GM21717 (cell line): ENCODE measurements at regions not wholly inside any gene's neighbourhood (a gene's known extent, or its start where the extent isn't known, plus 50 kb on each side); places are given as distances from the start of the nearest gene placed in this dataset.

Source experiments
- ATAC-seq: cut with Tn5 transposase; IDR thresholded peaks from one replicate; pipeline ENCODE4 v1.9.1; 2021; ENCODE audit warnings: mild to moderate bottlenecking, moderate library complexity; ENCODE audit not compliant: unreplicated experiment

- no peak for ATAC-seq
Observed at GRCh38 chr15:69782809-69783208, 314.9 kb downstream of the TLE3 start.

GRCh38 chr15:69783211-69783610 lies 314.5 kb downstream of the TLE3 start:
- ATAC-seq: no peak

GRCh38 chr15:69784798-69785566 lies 312.7 kb downstream of the TLE3 start:
- ATAC-seq: no peak

- no peak for ATAC-seq
Observed at GRCh38 chr15:69786136-69786701, 311.5 kb downstream of the TLE3 start.

GRCh38 chr15:69787791-69788190 lies 309.9 kb downstream of the TLE3 start:
- ATAC-seq: no peak

- ATAC-seq: no peak
Observed at GRCh38 chr15:69789648-69790393, 307.9 kb downstream of the TLE3 start.

- ATAC-seq: no peak
Observed at GRCh38 chr15:69790632-69791031, 307.1 kb downstream of the TLE3 start.

GRCh38 chr15:69792823-69793222 lies 304.9 kb downstream of the TLE3 start:
- ATAC-seq: no peak

- ATAC-seq: no peak
Observed at GRCh38 chr15:69793431-69793780, 304.3 kb downstream of the TLE3 start.

- ATAC-seq: no peak
Observed at GRCh38 chr15:69793781-69794451, 303.8 kb downstream of the TLE3 start.

GRCh38 chr15:69794645-69795469 lies 302.9 kb downstream of the TLE3 start:
- ATAC-seq: no peak

- no peak for ATAC-seq
Observed at GRCh38 chr15:69795601-69796000, 302.1 kb downstream of the TLE3 start.

- no peak for ATAC-seq
Observed at GRCh38 chr15:69797051-69797595, 300.6 kb downstream of the TLE3 start.

- ATAC-seq: no peak
Observed at GRCh38 chr15:69797615-69798014, 300.1 kb downstream of the TLE3 start.

GRCh38 chr15:69798481-69799250 lies 299.1 kb downstream of the TLE3 start:
- no peak for ATAC-seq

GRCh38 chr15:69801144-69801543 lies 296.6 kb downstream of the TLE3 start:
- ATAC-seq: no peak

- ATAC-seq: no peak
Observed at GRCh38 chr15:69802432-69802831, 295.3 kb downstream of the TLE3 start.

- ATAC-seq: no peak
Observed at GRCh38 chr15:69804786-69805185, 292.9 kb downstream of the TLE3 start.

- ATAC-seq: no peak
Observed at GRCh38 chr15:69805248-69805953, 292.3 kb downstream of the TLE3 start.
